Endothelial cell (in vitro differentiated cells): ENCODE measurements at regions not wholly inside any gene's neighbourhood (a gene's known extent, or its start where the extent isn't known, plus 50 kb on each side); places are given as distances from the start of the nearest gene placed in this dataset.
A peak's percentile ranks its signal among the peaks of the same experiment; 100 is the strongest.

Experiments used
- DNase-seq: peaks from one replicate; pipeline ENCODE4 v3.0.0; 2021; ENCODE audit warnings: low spot score
- H3K27ac Mint-ChIP-seq: one replicate; pipeline ENCODE4 v1.8.0; 2021; ENCODE audit warnings: mixed read lengths, inconsistent platforms; ENCODE audit not compliant: unreplicated experiment
- H3K27me3 Mint-ChIP-seq: one replicate; pipeline ENCODE4 v1.8.0; 2021; ENCODE audit warnings: mild to moderate bottlenecking, moderate library complexity, mixed read lengths, inconsistent platforms; ENCODE audit not compliant: unreplicated experiment
- H3K36me3 Mint-ChIP-seq: one replicate; pipeline ENCODE4 v1.8.0; 2021; ENCODE audit warnings: mild to moderate bottlenecking, low read depth, mixed read lengths, inconsistent platforms; ENCODE audit not compliant: unreplicated experiment
- H3K4me1 Mint-ChIP-seq: one replicate; pipeline ENCODE4 v1.8.0; 2021; ENCODE audit warnings: mild to moderate bottlenecking, mixed read lengths, inconsistent platforms; ENCODE audit not compliant: unreplicated experiment
- H3K4me3 Mint-ChIP-seq: one replicate; pipeline ENCODE4 v1.8.0; 2021; ENCODE audit warnings: mild to moderate bottlenecking, mixed read lengths, inconsistent platforms; ENCODE audit not compliant: unreplicated experiment
- H3K9me3 Mint-ChIP-seq: one replicate; pipeline ENCODE4 v1.8.0; 2021; ENCODE audit warnings: mixed read lengths, inconsistent platforms; ENCODE audit not compliant: unreplicated experiment
- CTCF ChIP-seq: fragments of 200-600 bp; sonication (generic); IDR thresholded peaks from one replicate; pipeline ENCODE4 v1.5.0; 2021; ENCODE audit warnings: antibody characterized with exemption; ENCODE audit not compliant: unreplicated experiment

- no peaks in the 10 kb centered on the region for H3K36me3 Mint-ChIP-seq
Observed at GRCh38 chr3:68256635-68257223, 602.3 kb upstream of the SUCLG2 start.

GRCh38 chr3:68249265-68249664, 594.9 kb upstream of the SUCLG2 start:
- Mint-ChIP-seq H3K9me3 (no peaks in the 10 kb centered on the region), H3K27me3 (no peaks in the 10 kb centered on the region), H3K4me3 (no peak overlapping the region)

More at GRCh38 chr3:68256635-68257223, 602.3 kb upstream of the SUCLG2 start:
- peak; percentile 9 for DNase-seq
- Mint-ChIP-seq H3K27ac (no peak overlapping the region), H3K9me3 (no peaks in the 10 kb centered on the region), H3K4me1 (no peaks in the 10 kb centered on the region), H3K4me3 (no peak overlapping the region), H3K27me3 (no peaks in the 10 kb centered on the region)
- no peak for TF ChIP-seq CTCF

GRCh38 chr3:68242606-68243005, 588.2 kb upstream of the SUCLG2 start:
- Mint-ChIP-seq H3K36me3 (no peaks in the 10 kb centered on the region), H3K27ac (no peak overlapping the region), H3K4me3 (no peak overlapping the region), H3K27me3 (no peaks in the 10 kb centered on the region), H3K4me1 (no peaks in the 10 kb centered on the region), H3K9me3 (no peaks in the 10 kb centered on the region)
- no peak for TF ChIP-seq CTCF
- DNase-seq: no peak

More at GRCh38 chr3:68249265-68249664, 594.9 kb upstream of the SUCLG2 start:
- no peak overlapping the region for H3K27ac Mint-ChIP-seq
- TF ChIP-seq CTCF: no peak
- no peaks in the 10 kb centered on the region for H3K4me1 Mint-ChIP-seq
- no peaks in the 10 kb centered on the region for H3K36me3 Mint-ChIP-seq
- DNase-seq: no peak

- Mint-ChIP-seq H3K36me3 (no peaks in the 10 kb centered on the region), H3K4me1 (no peaks in the 10 kb centered on the region), H3K27me3 (no peaks in the 10 kb centered on the region), H3K4me3 (no peak overlapping the region), H3K27ac (no peak overlapping the region), H3K9me3 (no peaks in the 10 kb centered on the region)
- TF ChIP-seq CTCF: no peak
- no peak for DNase-seq
Observed at GRCh38 chr3:68239542-68239941, 585.1 kb upstream of the SUCLG2 start.

GRCh38 chr3:68234076-68234780, 579.8 kb upstream of the SUCLG2 start:
- Mint-ChIP-seq H3K4me1 (no peaks in the 10 kb centered on the region), H3K27me3 (no peaks in the 10 kb centered on the region), H3K27ac (no peak overlapping the region), H3K36me3 (no peaks in the 10 kb centered on the region), H3K9me3 (no peaks in the 10 kb centered on the region), H3K4me3 (no peak overlapping the region)
- no peak for DNase-seq
- TF ChIP-seq CTCF: no peak
